Sigmoid colon (tissue), 6 donors: ENCODE measurements at regions not wholly inside any gene's neighbourhood (a gene's known extent, or its start where the extent isn't known, plus 50 kb on each side); places are given as distances from the start of the nearest gene placed in this dataset.

ENCODE experiments used
- DNase-seq: peaks from one replicate; pipeline ENCODE4 v3.0.0-alpha.2; 2019
- H3K27ac ChIP-seq, 4 donors: fragments of 200-600 bp; sonication (generic); one replicate each; pipeline ENCODE4 v1.5.1; 2016 to 2019; ENCODE audit warnings: mild to moderate bottlenecking in 1 of 4
- H3K27me3 ChIP-seq, 3 donors: fragments of 200-600 bp; sonication (generic); one replicate each; pipeline ENCODE4 v1.5.1; 2019; ENCODE audit warnings: mild to moderate bottlenecking in 1 of 3
- H3K36me3 ChIP-seq, 4 donors: fragments of 200-600 bp; sonication (generic); one replicate each; pipeline ENCODE4 v1.5.1; 2016 to 2019
- H3K4me1 ChIP-seq, 4 donors: fragments of 200-600 bp; sonication (generic); one replicate each; pipeline ENCODE4 v1.5.1; 2017 to 2019
- H3K4me3 ChIP-seq, 4 donors: fragments of 200-600 bp; sonication (generic); one replicate each; pipeline ENCODE4 v1.5.1; 2017 to 2019; ENCODE audit warnings: mild to moderate bottlenecking in 2 of 4, moderate library complexity in 1 of 4
- H3K9me3 ChIP-seq, 4 donors: fragments of 200-600 bp in 3 of 4; sonication (generic) in 3 of 4; one replicate each; pipeline versions ENCODE4 v1.5.1 to v1.6.1; 2013 to 2019
- CTCF ChIP-seq, 4 experiments: fragments of 450-650 bp in 3 of 4; fragments of 200-600 bp in 1 of 4; IDR thresholded peaks; one replicate each; pipeline ENCODE4 v1.5.1; 2016 to 2019; ENCODE audit warnings: antibody characterized with exemption in 4 of 4, mild to moderate bottlenecking in 3 of 4, moderate library complexity in 2 of 4
- EP300 ChIP-seq, 4 donors: sonication (generic); formaldehyde crosslinking; IDR thresholded peaks; one replicate each; pipeline ENCODE4 v1.6.1; 2017; ENCODE audit warnings: antibody characterized with exemption in 4 of 4
- POLR2A ChIP-seq, 2 donors: fragments of 450-650 bp; IDR thresholded peaks; one replicate each; pipeline ENCODE4 v1.6.1; 2016; ENCODE audit warnings: antibody characterized with exemption in 2 of 2, mild to moderate bottlenecking in 2 of 2, moderate library complexity in 2 of 2
- POLR2AphosphoS5 ChIP-seq, 4 donors: sonication (generic); formaldehyde crosslinking; IDR thresholded peaks; one replicate each; pipeline ENCODE4 v1.6.1; 2017; ENCODE audit warnings: antibody characterized with exemption in 4 of 4
- WGBS, 2 donors: extraction: QIAGEN DNeasy Blood & Tissue Kit; methylation state at CpG; one replicate each; pipeline ENCODE4 v1.1.7; 2013; 5-methylcytosine and 5-hydroxymethylcytosine counted together
- intact Hi-C: fragments of 100-400 bp; cut with DNase I; formaldehyde crosslinking; loops from one replicate; pipeline ENCODE4 v1.15.1; 2023
- donor health status: healthy with polysubstance abuse.
- donor health status: healthy.

GRCh38 chr12:25424211-25424731, 128.8 kb downstream of the LMNTD1 start:
- TF ChIP-seq CTCF (IDR thresholded peaks at IDR 0.05) (no peak), POLR2A (IDR thresholded peaks at IDR 0.05) (no peak), EP300 (IDR thresholded peaks at IDR 0.05) (no peak), POLR2AphosphoS5 (IDR thresholded peaks at IDR 0.05) (no peak)
- Histone ChIP-seq H3K27me3 (no peaks in the 10 kb centered on the region), H3K4me1 (no peaks in the 10 kb centered on the region), H3K36me3 (no peaks in the 10 kb centered on the region), H3K27ac (no peak overlapping the region), H3K9me3 (no peaks in the 10 kb centered on the region), H3K4me3 (no peak overlapping the region)
- intact Hi-C loops, result no loop called here
- DNase-seq, result no peak
- WGBS, 2 donors, result 84 to 87% methylated on average over 6 of the region's 6 CpGs

GRCh38 chr12:25423355-25424050, 129.6 kb downstream of the LMNTD1 start:
- Histone ChIP-seq H3K4me1 (no peaks in the 10 kb centered on the region), H3K36me3 (no peaks in the 10 kb centered on the region), H3K9me3 (no peaks in the 10 kb centered on the region), H3K4me3 (no peak overlapping the region), H3K27me3 (no peaks in the 10 kb centered on the region), H3K27ac (no peak overlapping the region)
- no peak for TF ChIP-seq CTCF (IDR thresholded peaks at IDR 0.05)
- no peak for TF ChIP-seq EP300 (IDR thresholded peaks at IDR 0.05)
- TF ChIP-seq POLR2AphosphoS5 (IDR thresholded peaks at IDR 0.05), result no peak
- TF ChIP-seq POLR2A (IDR thresholded peaks at IDR 0.05), result no peak
- DNase-seq, result no peak
- 22 to 73% methylated on average over 11 of the region's 11 CpGs for WGBS, 2 donors
- intact Hi-C loops, result no loop called here

GRCh38 chr12:25422241-25422640, 130.8 kb downstream of the LMNTD1 start:
- no peak for DNase-seq
- H3K4me1 ChIP-seq, result no peaks in the 10 kb centered on the region
- 90 to 99% methylated on average over 1 of the region's 1 CpG for WGBS, 2 donors
- H3K36me3 ChIP-seq, result no peaks in the 10 kb centered on the region
- intact Hi-C loops, result no loop called here
- no peaks in the 10 kb centered on the region for H3K9me3 ChIP-seq
- no peak overlapping the region for H3K27ac ChIP-seq
- TF ChIP-seq EP300 (IDR thresholded peaks at IDR 0.05) (no peak), CTCF (IDR thresholded peaks at IDR 0.05) (no peak), POLR2A (IDR thresholded peaks at IDR 0.05) (no peak), POLR2AphosphoS5 (IDR thresholded peaks at IDR 0.05) (no peak)
- no peaks in the 10 kb centered on the region for H3K27me3 ChIP-seq
- H3K4me3 ChIP-seq, result no peak overlapping the region

- intact Hi-C loops, result no loop called here
- Histone ChIP-seq H3K27me3 (no peaks in the 10 kb centered on the region), H3K9me3 (no peaks in the 10 kb centered on the region), H3K36me3 (no peaks in the 10 kb centered on the region), H3K4me1 (no peaks in the 10 kb centered on the region), H3K27ac (no peak overlapping the region), H3K4me3 (no peak overlapping the region)
- 95 to 96% methylated on average over 2 of the region's 2 CpGs for WGBS, 2 donors
- no peak for DNase-seq
- TF ChIP-seq POLR2AphosphoS5 (IDR thresholded peaks at IDR 0.05), result no peak
These were observed 131.4 kb downstream of the LMNTD1 start for GRCh38 chr12:25421651-25422167.

GRCh38 chr12:25420116-25420515, 133.0 kb downstream of the LMNTD1 start:
- H3K27me3 ChIP-seq, result no peaks in the 10 kb centered on the region
- no peak overlapping the region for H3K4me3 ChIP-seq
- TF ChIP-seq POLR2AphosphoS5 (IDR thresholded peaks at IDR 0.05), result no peak
- TF ChIP-seq CTCF (IDR thresholded peaks at IDR 0.05), result no peak
- no peak for TF ChIP-seq POLR2A (IDR thresholded peaks at IDR 0.05)
- no peak for TF ChIP-seq EP300 (IDR thresholded peaks at IDR 0.05)
- H3K9me3 ChIP-seq, result no peaks in the 10 kb centered on the region
- no peaks in the 10 kb centered on the region for H3K36me3 ChIP-seq
- H3K4me1 ChIP-seq, result no peaks in the 10 kb centered on the region
- no peak overlapping the region for H3K27ac ChIP-seq
- no peak for DNase-seq
- intact Hi-C loops, result no loop called here
- 51 to 53% methylated on average over 4 of the region's 4 CpGs for WGBS, 2 donors
